CD4-positive, CD25-positive, alpha-beta regulatory T cell (primary cell): ENCODE measurements at regions not wholly inside any gene's neighbourhood (a gene's known extent, or its start where the extent isn't known, plus 50 kb on each side); places are given as distances from the start of the nearest gene placed in this dataset.

Experiments used
- ATAC-seq, 2 donors: fragments of 150-1000 bp; cut with Tn5 transposase; one replicate each; pipeline ENCODE4 v1.10.0; 2021; ENCODE audit warnings: low read depth in 2 of 2, moderate number of reproducible peaks in 2 of 2, moderate library complexity in 1 of 2
- DNase-seq, 3 donors: peaks; one replicate each; pipeline versions ENCODE4 v3.0.0 to v3.0.0-alpha.2; 2012 to 2022; ENCODE audit warnings: mixed read lengths in 1 of 3
- H3K27ac ChIP-seq: one replicate; pipeline ENCODE4 v1.7.0; 2013; ENCODE audit warnings: mild to moderate bottlenecking, low read length; ENCODE audit not compliant: insufficient read depth, poor library complexity, severe bottlenecking
- H3K27me3 ChIP-seq: one replicate; pipeline ENCODE4 v1.7.0; 2013; ENCODE audit warnings: low read length; ENCODE audit not compliant: control insufficient read depth, insufficient read depth
- H3K36me3 ChIP-seq: one replicate; pipeline ENCODE4 v1.7.0; 2013; ENCODE audit warnings: mild to moderate bottlenecking, low read length, moderate library complexity; ENCODE audit not compliant: control insufficient read depth, insufficient read depth
- H3K4me1 ChIP-seq: 2 replicates; pipeline ENCODE4 v1.7.0; 2013; ENCODE audit warnings: mild to moderate bottlenecking, low read length; ENCODE audit not compliant: insufficient read depth, control insufficient read depth, poor library complexity, severe bottlenecking
- H3K4me3 ChIP-seq: one replicate; pipeline ENCODE4 v1.7.0; 2013; ENCODE audit warnings: low read depth, mild to moderate bottlenecking, low read length, moderate library complexity
- H3K9me3 ChIP-seq, 2 experiments: 1 replicate in 1 of 2; 2 replicates in 1 of 2; pipeline ENCODE4 v1.7.0; 2013; ENCODE audit warnings: low read length in 2 of 2, mild to moderate bottlenecking in 1 of 2, moderate library complexity in 1 of 2; ENCODE audit not compliant: control insufficient read depth in 2 of 2
- H3K27ac Mint-ChIP-seq, 3 donors: one replicate each; pipeline ENCODE4 v1.8.0; 2020 to 2022; ENCODE audit warnings: mild to moderate bottlenecking in 3 of 3, mixed read lengths in 3 of 3, moderate library complexity in 2 of 3
- H3K27me3 Mint-ChIP-seq: one replicate; pipeline ENCODE4 v1.8.0; 2022; ENCODE audit warnings: mild to moderate bottlenecking, mixed read lengths
- H3K36me3 Mint-ChIP-seq: one replicate; pipeline ENCODE4 v1.8.0; 2020; ENCODE audit warnings: mixed read lengths
- H3K4me1 Mint-ChIP-seq, 4 donors: one replicate each; pipeline ENCODE4 v1.8.0; 2020 to 2022; ENCODE audit warnings: mixed read lengths in 4 of 4, mild to moderate bottlenecking in 1 of 4
- H3K4me3 Mint-ChIP-seq, 4 donors: one replicate each; pipeline ENCODE4 v1.8.0; 2020 to 2022; ENCODE audit warnings: mild to moderate bottlenecking in 4 of 4, mixed read lengths in 4 of 4, moderate library complexity in 3 of 4
- H3K9me3 Mint-ChIP-seq, 7 donors: one replicate each; pipeline ENCODE4 v1.8.0; 2020 to 2022; ENCODE audit warnings: mixed read lengths in 7 of 7, mild to moderate bottlenecking in 3 of 7, moderate library complexity in 2 of 7

- no peaks in the 10 kb centered on the region for H3K36me3 Mint-ChIP-seq
- Histone ChIP-seq H3K9me3 (no peaks in the 10 kb centered on the region), H3K36me3 (no peaks in the 10 kb centered on the region), H3K4me1 (no peaks in the 10 kb centered on the region), H3K27me3 (no peaks in the 10 kb centered on the region), H3K27ac (no peak overlapping the region), H3K4me3 (no peak overlapping the region)
- peaks cover 0 to 11% (median 6%) of the 10 kb centered on the region in 7 donors for H3K9me3 Mint-ChIP-seq
- DNase-seq (no peak), ATAC-seq (no peak)
- no peak overlapping the region for H3K4me3 Mint-ChIP-seq
- no peaks in the 10 kb centered on the region for H3K4me1 Mint-ChIP-seq
- H3K27me3 Mint-ChIP-seq, result no peaks in the 10 kb centered on the region
- no peak overlapping the region for H3K27ac Mint-ChIP-seq
Measured at GRCh38 chr13:80550971-80551441, 210.1 kb upstream of the SPRY2 start.

DNA sequence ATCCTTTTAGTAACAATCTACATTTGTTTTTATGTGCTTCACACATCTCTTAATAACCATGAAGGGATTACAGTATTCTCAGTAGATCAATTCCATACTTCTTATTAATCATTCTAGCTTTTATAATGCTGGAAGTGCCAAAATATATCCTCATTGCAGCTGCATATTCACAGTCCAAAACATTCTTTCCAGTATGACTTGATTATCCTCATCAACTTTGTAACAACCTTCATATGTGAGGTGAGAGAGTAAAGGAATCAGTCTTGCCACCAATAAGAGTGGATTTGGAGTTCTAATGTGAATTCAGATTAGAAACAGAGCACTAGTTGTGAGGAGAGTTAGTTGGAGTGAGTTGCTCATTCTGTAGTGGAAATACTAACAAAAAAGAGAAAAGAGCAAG is 208.0 kb upstream of the SPRY2 start:
- H3K27ac ChIP-seq, result no peak overlapping the region
- peaks cover 0 to 4% of the 10 kb centered on the region in 2 experiments for H3K9me3 ChIP-seq
- no peaks in the 10 kb centered on the region for H3K36me3 ChIP-seq
- Mint-ChIP-seq H3K4me3 (no peak overlapping the region), H3K9me3 (peaks cover 0 to 19% (median 6%) of the 10 kb centered on the region in 7 donors), H3K27me3 (no peaks in the 10 kb centered on the region), H3K27ac (no peak overlapping the region), H3K36me3 (no peaks in the 10 kb centered on the region), H3K4me1 (no peaks in the 10 kb centered on the region)
- no peak for DNase-seq
- no peak overlapping the region for H3K4me3 ChIP-seq
- H3K27me3 ChIP-seq, result no peaks in the 10 kb centered on the region
- ATAC-seq, result no peak
- H3K4me1 ChIP-seq, result no peaks in the 10 kb centered on the region

GRCh38 chr13:80547885-80548825 is 207.2 kb upstream of the SPRY2 start:
- H3K9me3 ChIP-seq, result peaks cover 0 to 9% of the 10 kb centered on the region in 2 experiments
- no peaks in the 10 kb centered on the region for H3K4me1 ChIP-seq
- no peak overlapping the region for H3K4me3 ChIP-seq
- no peak for DNase-seq
- Mint-ChIP-seq H3K27me3 (no peaks in the 10 kb centered on the region), H3K4me3 (no peak overlapping the region), H3K36me3 (no peaks in the 10 kb centered on the region), H3K27ac (no peak overlapping the region), H3K9me3 (peaks cover 0 to 19% (median 6%) of the 10 kb centered on the region in 7 donors), H3K4me1 (no peaks in the 10 kb centered on the region)
- no peak for ATAC-seq
- H3K27ac ChIP-seq, result no peak overlapping the region
- no peaks in the 10 kb centered on the region for H3K27me3 ChIP-seq
- no peaks in the 10 kb centered on the region for H3K36me3 ChIP-seq

GRCh38 chr13:80547341-80547740 is 206.4 kb upstream of the SPRY2 start:
- Histone ChIP-seq H3K4me1 (no peaks in the 10 kb centered on the region), H3K27ac (no peak overlapping the region), H3K36me3 (no peaks in the 10 kb centered on the region), H3K9me3 (peaks cover 0 to 9% of the 10 kb centered on the region in 2 experiments), H3K4me3 (no peak overlapping the region), H3K27me3 (no peaks in the 10 kb centered on the region)
- ATAC-seq, result no peak
- Mint-ChIP-seq H3K27ac (no peak overlapping the region), H3K4me3 (no peak overlapping the region), H3K27me3 (no peaks in the 10 kb centered on the region), H3K9me3 (peaks cover 0 to 22% (median 7%) of the 10 kb centered on the region in 7 donors), H3K36me3 (no peaks in the 10 kb centered on the region), H3K4me1 (no peaks in the 10 kb centered on the region)
- DNase-seq, result no peak

DNA sequence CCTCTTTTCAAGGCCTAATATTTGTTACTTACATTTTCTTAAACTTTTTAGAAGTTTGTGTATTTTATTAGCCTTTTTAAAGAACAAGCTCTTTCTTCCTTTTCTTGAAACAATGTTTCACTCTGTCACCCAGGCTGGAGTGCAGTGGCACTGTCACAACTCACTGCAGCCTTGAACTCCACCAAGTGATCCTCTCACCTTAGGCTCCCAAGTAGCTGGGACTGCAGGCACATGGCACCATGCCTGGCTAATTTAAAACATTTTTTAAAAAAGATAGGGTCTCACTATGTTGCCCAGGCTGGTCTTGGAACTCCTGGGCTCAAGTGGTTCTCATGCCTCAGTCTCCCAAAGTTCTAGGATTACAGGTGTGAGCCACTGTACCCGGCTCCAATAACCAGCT is 192.2 kb upstream of the SPRY2 start:
- H3K4me3 Mint-ChIP-seq, result no peak overlapping the region
- DNase-seq, result no peak
- Histone ChIP-seq H3K9me3 (peaks cover 0 to 2% of the 10 kb centered on the region in 2 experiments), H3K4me3 (no peak overlapping the region), H3K4me1 (no peaks in the 10 kb centered on the region), H3K27me3 (no peaks in the 10 kb centered on the region), H3K27ac (no peak overlapping the region), H3K36me3 (no peaks in the 10 kb centered on the region)
- H3K27ac Mint-ChIP-seq, result no peak overlapping the region
- no peaks in the 10 kb centered on the region for H3K27me3 Mint-ChIP-seq
- no peak for ATAC-seq
- H3K4me1 Mint-ChIP-seq, result no peaks in the 10 kb centered on the region
- H3K9me3 Mint-ChIP-seq, result peaks cover 0 to 34% (median 5%) of the 10 kb centered on the region in 7 donors
- no peaks in the 10 kb centered on the region for H3K36me3 Mint-ChIP-seq

GRCh38 chr13:80530902-80531301 is 190.0 kb upstream of the SPRY2 start:
- H3K9me3 ChIP-seq, result peaks cover 0 to 2% of the 10 kb centered on the region in 2 experiments
- no peak overlapping the region for H3K27ac ChIP-seq
- H3K4me1 ChIP-seq, result no peaks in the 10 kb centered on the region
- H3K4me3 ChIP-seq, result no peak overlapping the region
- Mint-ChIP-seq H3K36me3 (no peaks in the 10 kb centered on the region), H3K27me3 (no peaks in the 10 kb centered on the region), H3K4me3 (no peak overlapping the region), H3K4me1 (no peaks in the 10 kb centered on the region), H3K27ac (no peak overlapping the region), H3K9me3 (peaks cover 0 to 31% (median 5%) of the 10 kb centered on the region in 7 donors)
- H3K36me3 ChIP-seq, result no peaks in the 10 kb centered on the region
- no peaks in the 10 kb centered on the region for H3K27me3 ChIP-seq
- no peak for ATAC-seq
- no peak for DNase-seq

- no peak for ATAC-seq
- no peak for DNase-seq
- Mint-ChIP-seq H3K36me3 (no peaks in the 10 kb centered on the region), H3K9me3 (peaks cover 0 to 38% (median 4%) of the 10 kb centered on the region in 7 donors), H3K4me1 (no peaks in the 10 kb centered on the region), H3K27me3 (no peaks in the 10 kb centered on the region), H3K4me3 (no peak overlapping the region), H3K27ac (no peak overlapping the region)
- no peaks in the 10 kb centered on the region for H3K4me1 ChIP-seq
- H3K27me3 ChIP-seq, result no peaks in the 10 kb centered on the region
- no peaks in the 10 kb centered on the region for H3K36me3 ChIP-seq
- no peak overlapping the region for H3K27ac ChIP-seq
- peaks cover 0 to 2% of the 10 kb centered on the region in 2 experiments for H3K9me3 ChIP-seq
- no peak overlapping the region for H3K4me3 ChIP-seq
Measured at GRCh38 chr13:80530191-80530590, 189.3 kb upstream of the SPRY2 start.

- Histone ChIP-seq H3K4me3 (no peak overlapping the region), H3K27me3 (no peaks in the 10 kb centered on the region), H3K36me3 (no peaks in the 10 kb centered on the region), H3K4me1 (no peaks in the 10 kb centered on the region), H3K27ac (no peak overlapping the region), H3K9me3 (peaks cover 0 to 2% of the 10 kb centered on the region in 2 experiments)
- ATAC-seq (no peak), DNase-seq (no peak)
- Mint-ChIP-seq H3K27me3 (no peaks in the 10 kb centered on the region), H3K4me1 (no peaks in the 10 kb centered on the region), H3K4me3 (no peak overlapping the region), H3K36me3 (no peaks in the 10 kb centered on the region), H3K27ac (no peak overlapping the region), H3K9me3 (peaks cover under 1 to 38% (median 4%) of the 10 kb centered on the region in 7 donors)
Measured at GRCh38 chr13:80529734-80530133, 188.8 kb upstream of the SPRY2 start.
